ENCODE measurements at regions not wholly inside any gene's neighbourhood (a gene's known extent, or its start where the extent isn't known, plus 50 kb on each side); places are given as distances from the start of the nearest gene placed in this dataset.
A peak's percentile ranks its signal among the peaks of the same experiment; 100 is the strongest.

- Histone ChIP-seq H3K9me3 (ENCODE audit: control insufficient read depth, low read length) (no peaks in the 10 kb centered on the region), H3K4me1 (ENCODE audit: control insufficient read depth, insufficient read depth, low read length) (peaks cover 17% of the 10 kb centered on the region), H3K27me3 (ENCODE audit: control insufficient read depth, insufficient read depth, low read length, poor library complexity, severe bottlenecking) (no peaks in the 10 kb centered on the region), H3K27ac (ENCODE audit: low read depth, low read length) (no peak overlapping the region), H3K4me3 (ENCODE audit: low read length) (no peak overlapping the region), H3K36me3 (ENCODE audit: control insufficient read depth, insufficient read depth, low read length) (no peaks in the 10 kb centered on the region), H3K9ac (ENCODE audit: extremely low read depth, low read length, poor library complexity, severe bottlenecking) (no peak overlapping the region)
- Mint-ChIP-seq H3K27me3 (ENCODE audit: insufficient read depth) (peaks cover 2% of the 10 kb centered on the region), H3K27ac (no peak overlapping the region), H3K4me3 (no peak overlapping the region), H3K9me3 (no peaks in the 10 kb centered on the region), H3K4me1 (peaks cover 39% of the 10 kb centered on the region), H3K36me3 (ENCODE audit: low read depth) (no peaks in the 10 kb centered on the region)
- TF ChIP-seq CTCF (conservative IDR thresholded peaks at IDR 0.05), result no peak
- no peak for DNase-seq
Measured at GRCh38 chr4:14362385-14362784, 639.9 kb upstream of the CPEB2 start.

GRCh38 chr4:14364953-14365536, 637.2 kb upstream of the CPEB2 start:
- peaks cover 41% of the 10 kb centered on the region for H3K4me1 Mint-ChIP-seq
- no peaks in the 10 kb centered on the region for H3K27me3 ChIP-seq (ENCODE audit: control insufficient read depth, insufficient read depth, low read length, poor library complexity, severe bottlenecking)
- no peak overlapping the region for H3K4me3 ChIP-seq (ENCODE audit: low read length)
- DNase-seq, result peak; percentile 53
- H3K27ac ChIP-seq (ENCODE audit: low read depth, low read length), result no peak overlapping the region
- TF ChIP-seq CTCF (conservative IDR thresholded peaks at IDR 0.05), result no peak
- no peaks in the 10 kb centered on the region for H3K36me3 Mint-ChIP-seq (ENCODE audit: low read depth)
- peak overlapping the region; percentile 1 for H3K27ac Mint-ChIP-seq
- H3K9me3 Mint-ChIP-seq, result no peaks in the 10 kb centered on the region
- H3K9ac ChIP-seq (ENCODE audit: extremely low read depth, low read length, poor library complexity, severe bottlenecking), result no peak overlapping the region
- peaks cover 17% of the 10 kb centered on the region for H3K4me1 ChIP-seq (ENCODE audit: control insufficient read depth, insufficient read depth, low read length)
- H3K36me3 ChIP-seq (ENCODE audit: control insufficient read depth, insufficient read depth, low read length), result no peaks in the 10 kb centered on the region
- H3K4me3 Mint-ChIP-seq, result no peak overlapping the region
- H3K9me3 ChIP-seq (ENCODE audit: control insufficient read depth, low read length), result no peaks in the 10 kb centered on the region
- peaks cover 2% of the 10 kb centered on the region for H3K27me3 Mint-ChIP-seq (ENCODE audit: insufficient read depth)

GRCh38 chr4:14368391-14368790, 633.9 kb upstream of the CPEB2 start:
- Mint-ChIP-seq H3K27ac (no peak overlapping the region), H3K9me3 (no peaks in the 10 kb centered on the region), H3K4me3 (no peak overlapping the region), H3K4me1 (peaks cover 43% of the 10 kb centered on the region), H3K27me3 (ENCODE audit: insufficient read depth) (peaks cover 2% of the 10 kb centered on the region), H3K36me3 (ENCODE audit: low read depth) (no peaks in the 10 kb centered on the region)
- DNase-seq, result no peak
- no peaks in the 10 kb centered on the region for H3K36me3 ChIP-seq (ENCODE audit: control insufficient read depth, insufficient read depth, low read length)
- H3K4me1 ChIP-seq (ENCODE audit: control insufficient read depth, insufficient read depth, low read length), result peaks cover 16% of the 10 kb centered on the region
- no peak for TF ChIP-seq CTCF (conservative IDR thresholded peaks at IDR 0.05)
- H3K9me3 ChIP-seq (ENCODE audit: control insufficient read depth, low read length), result no peaks in the 10 kb centered on the region
- no peak overlapping the region for H3K9ac ChIP-seq (ENCODE audit: extremely low read depth, low read length, poor library complexity, severe bottlenecking)
- no peak overlapping the region for H3K4me3 ChIP-seq (ENCODE audit: low read length)
- WGBS, 2 experiments (ENCODE audit: insufficient coverage in 1 of 2, insufficient read length in 1 of 2), result 78 to 82% methylated on average over 4 of the region's 4 CpGs
- H3K27me3 ChIP-seq (ENCODE audit: control insufficient read depth, insufficient read depth, low read length, poor library complexity, severe bottlenecking), result no peaks in the 10 kb centered on the region
- no peak overlapping the region for H3K27ac ChIP-seq (ENCODE audit: low read depth, low read length)
